ENCODE measurements at regions not wholly inside any gene's neighbourhood (a gene's known extent, or its start where the extent isn't known, plus 50 kb on each side); places are given as distances from the start of the nearest gene placed in this dataset.

GRCh38 chr7:67380326-67380725, 383.7 kb downstream of the TYW1 start:
- Histone ChIP-seq H3K18ac (ENCODE audit: low read depth, low read length) (no peak overlapping the region), H4K5ac (ENCODE audit: low read depth, low read length) (no peak overlapping the region), H3K9ac (ENCODE audit: low read depth, low read length) (no peak overlapping the region), H2BK120ac (ENCODE audit: low read depth, low read length) (no peak overlapping the region), H3K4me1 (ENCODE audit: control insufficient read depth, insufficient read depth, low read length) (no peaks in the 10 kb centered on the region), H3K4me3 (ENCODE audit: insufficient read depth, low read depth, low read length) (no peak overlapping the region), H3K9me1 (ENCODE audit: insufficient read depth, low read length) (no peaks in the 10 kb centered on the region; the same call in 1 of the 2 replicates), H2BK20ac (ENCODE audit: low read depth, low read length) (no peak overlapping the region), H4K20me1 (ENCODE audit: insufficient read depth, low read length) (no peaks in the 10 kb centered on the region), H3K4ac (ENCODE audit: low read depth, low read length) (no peak overlapping the region), H4K8ac (ENCODE audit: low read depth in 2 of 2, low read length in 2 of 2) (no peak overlapping the region), H2AK5ac (ENCODE audit: low read depth, low read length) (no peak overlapping the region), H3K4me2 (ENCODE audit: low read depth, low read length) (no peak overlapping the region), H3K9me3 (ENCODE audit: control insufficient read depth, insufficient read depth, low read length) (no peaks in the 10 kb centered on the region), H3K79me1 (ENCODE audit: low read depth in 1 of 2, low read length in 2 of 2) (no peaks in the 10 kb centered on the region), H4K91ac (ENCODE audit: insufficient read depth, low read depth, low read length) (no peak overlapping the region), H2BK15ac (ENCODE audit: low read depth, low read length) (no peak overlapping the region), H2BK5ac (ENCODE audit: low read depth, low read length, poor library complexity, severe bottlenecking) (no peak overlapping the region), H3K14ac (replicated peaks; ENCODE audit: low read depth, low read length) (no peak overlapping the region), H2AK9ac (replicated peaks; ENCODE audit: low read depth, low read length, poor library complexity) (no peak overlapping the region), H3K23ac (ENCODE audit: low read depth, low read length) (no peak overlapping the region), H3K27me3 (ENCODE audit: control insufficient read depth, insufficient read depth, low read length) (no peaks in the 10 kb centered on the region), H3K56ac (ENCODE audit: extremely low read depth, insufficient read depth, low read length) (no peak overlapping the region), H2AFZ (replicated peaks; ENCODE audit: low read length, poor library complexity) (no peak overlapping the region), H3K27ac (ENCODE audit: insufficient read depth, low read length) (no peak overlapping the region), H3K36me3 (ENCODE audit: control insufficient read depth, insufficient read depth, low read length) (no peaks in the 10 kb centered on the region)
- no peak for ATAC-seq (ENCODE audit: low read depth)
- intact Hi-C loops (cut with micrococcal nuclease), result no loop called here
- 49% methylated on average over 4 of the region's 4 CpGs; no CpG with 5 or more reads in 1 of the 2 experiments for WGBS, 2 experiments (ENCODE audit: extremely low coverage in 2 of 2, insufficient read length in 1 of 2)
- ChIA-PET CTCF (no interaction called here), POLR2A (ENCODE audit: unreplicated experiment) (no interaction called here)
- dilution Hi-C loops (cut with HindIII; ENCODE audit: low sequenced_read_pairs, unreplicated experiment), result no loop called here
- DNase-seq, result no peak
- in situ Hi-C loops (cut with MboI; ENCODE audit: low sequenced_read_pairs), result no loop called here
- TF ChIP-seq RFX5 (IDR thresholded peaks at IDR 0.05; ENCODE audit: low read depth, low read length), result no peak
- TF ChIP-seq MAFK (IDR thresholded peaks at IDR 0.05; ENCODE audit: low read depth, low read length), result no peak
- no peak for TF ChIP-seq RCOR1 (IDR thresholded peaks at IDR 0.05; ENCODE audit: insufficient replicate concordance, low read length)
- TF ChIP-seq CHD1 (IDR thresholded peaks at IDR 0.05; ENCODE audit: low read depth, low read length), result no peak
- no peak for TF ChIP-seq ELK1 (IDR thresholded peaks at IDR 0.05; ENCODE audit: borderline replicate concordance, low read depth, low read length)
- no peak for TF ChIP-seq MAZ (IDR thresholded peaks at IDR 0.05; ENCODE audit: borderline replicate concordance, low read depth, low read length)
- no peak for TF ChIP-seq CEBPB (IDR thresholded peaks at IDR 0.05; ENCODE audit: low read depth, low read length)
- no peak for TF ChIP-seq BHLHE40 (IDR thresholded peaks at IDR 0.05; ENCODE audit: low read depth, low read length)
- TF ChIP-seq RAD21 (IDR thresholded peaks at IDR 0.05; ENCODE audit: low read length), result no peak
- no peak for TF ChIP-seq MXI1 (IDR thresholded peaks at IDR 0.05; ENCODE audit: borderline replicate concordance, low read depth, low read length)
- TF ChIP-seq NFE2L2 (IDR thresholded peaks at IDR 0.05; ENCODE audit: low read depth, low read length), result no peak
- TF ChIP-seq USF2 (IDR thresholded peaks at IDR 0.05; ENCODE audit: low read depth, low read length), result no peak
- TF ChIP-seq CTCF (conservative IDR thresholded peaks at IDR 0.05; ENCODE audit: low read depth, low read length), result no peak
- no TSS peak for BruUV-seq (replicated peaks)

Data from IMR-90 (cell line).